HEK293 (cell line): ENCODE measurements at regions not wholly inside any gene's neighbourhood (a gene's known extent, or its start where the extent isn't known, plus 50 kb on each side); places are given as distances from the start of the nearest gene placed in this dataset.

ENCODE experiments used
- CTCF ChIA-PET: fragments of 350-600 bp; formaldehyde crosslinking; extraction: SDS; loops from one replicate; lab custom pipeline; 2021; ENCODE audit warnings: antibody characterized with exemption; lab: Yijun Ruan, JAX
- POLR2A ChIA-PET: fragments of 300-600 bp; formaldehyde crosslinking; extraction: SDS; loops from one replicate; lab custom pipeline; 2020; ENCODE audit warnings: antibody characterized with exemption, inconsistent platforms; lab: Yijun Ruan, JAX
- H3K27ac ChIP-seq: fragments of 200-500 bp; sonication (Bioruptor generic); 2 replicates; pipeline ENCODE4 v1.5.1; 2014; ENCODE audit warnings: low read depth, low read length, control low read depth, inconsistent platforms; ENCODE audit errors: extremely low read depth
- H3K36me3 ChIP-seq, 2 experiments: fragments of 200-500 bp in 1 of 2; sonication (Bioruptor generic) in 1 of 2; 1 replicate in 1 of 2; 2 replicates in 1 of 2; pipeline ENCODE4 v1.5.1; 2014 to 2017; ENCODE audit warnings: inconsistent platforms in 2 of 2, low read length in 2 of 2; ENCODE audit not compliant: control insufficient read depth in 2 of 2, insufficient read depth in 1 of 2
- H3K4me1 ChIP-seq: fragments of 200-500 bp; sonication (Bioruptor generic); 2 replicates; pipeline ENCODE4 v1.5.1; 2014; ENCODE audit warnings: mild to moderate bottlenecking, low read length, inconsistent platforms; ENCODE audit not compliant: control insufficient read depth, insufficient read depth
- H3K4me3 ChIP-seq: 2 replicates; pipeline ENCODE4 v1.5.1; 2011; ENCODE audit warnings: low read depth, mild to moderate bottlenecking, control low read depth, low read length, moderate library complexity
- H3K9me3 ChIP-seq: fragments of 200-500 bp; sonication (Bioruptor generic); 2 replicates; pipeline ENCODE4 v1.5.1; 2014; ENCODE audit warnings: low read depth, low read length, inconsistent platforms; ENCODE audit not compliant: control insufficient read depth, insufficient read depth
- BCL11A ChIP-seq: fragments of 450-650 bp; formaldehyde crosslinking; IDR thresholded peaks from 2 replicates; pipeline ENCODE4 v1.5.1; 2016; ENCODE audit warnings: low read depth, missing biosample characterization, missing genetic modification characterization
- OSR2 ChIP-seq: fragments of 450-650 bp; formaldehyde crosslinking; IDR thresholded peaks from 2 replicates; pipeline ENCODE4 v1.5.1; 2016; ENCODE audit warnings: missing biosample characterization, missing genetic modification characterization
- SALL2 ChIP-seq: fragments of 450-650 bp; formaldehyde crosslinking; IDR thresholded peaks from 2 replicates; pipeline ENCODE4 v1.5.0; 2017; ENCODE audit warnings: missing biosample characterization, mild to moderate bottlenecking, missing genetic modification characterization, borderline replicate concordance
- SCRT2 ChIP-seq: fragments of 450-650 bp; formaldehyde crosslinking; IDR thresholded peaks from 2 replicates; pipeline ENCODE4 v1.5.1; 2016; ENCODE audit warnings: missing biosample characterization, missing genetic modification characterization
- SP7 ChIP-seq: fragments of 450-650 bp; formaldehyde crosslinking; IDR thresholded peaks from 2 replicates; pipeline ENCODE4 v1.5.1; 2016; ENCODE audit warnings: missing biosample characterization, missing genetic modification characterization
- ZNF112 ChIP-seq: fragments of 450-650 bp; formaldehyde crosslinking; IDR thresholded peaks from 2 replicates; pipeline ENCODE4 v1.5.0; 2017; ENCODE audit warnings: missing biosample characterization, missing genetic modification characterization
- ZNF155 ChIP-seq: fragments of 450-650 bp; formaldehyde crosslinking; IDR thresholded peaks from 2 replicates; pipeline ENCODE4 v1.5.1; 2016; ENCODE audit warnings: missing biosample characterization, missing genetic modification characterization
- ZNF157 ChIP-seq: fragments of 450-650 bp; formaldehyde crosslinking; IDR thresholded peaks from 2 replicates; pipeline ENCODE4 v1.5.1; 2016; ENCODE audit warnings: missing biosample characterization, missing genetic modification characterization
- ZNF24 ChIP-seq: fragments of 450-650 bp; formaldehyde crosslinking; IDR thresholded peaks from 2 replicates; pipeline ENCODE4 v1.5.1; 2016; ENCODE audit warnings: missing biosample characterization, missing genetic modification characterization
- ZNF292 ChIP-seq: fragments of 450-650 bp; formaldehyde crosslinking; IDR thresholded peaks from 2 replicates; pipeline ENCODE4 v1.5.1; 2016; ENCODE audit warnings: low read depth, missing biosample characterization, missing genetic modification characterization, borderline replicate concordance
- ZNF302 ChIP-seq: fragments of 450-650 bp; formaldehyde crosslinking; IDR thresholded peaks from 2 replicates; pipeline ENCODE4 v1.5.1; 2016; ENCODE audit warnings: missing biosample characterization, missing genetic modification characterization, low read depth
- ZNF416 ChIP-seq: fragments of 450-650 bp; formaldehyde crosslinking; IDR thresholded peaks from 2 replicates; pipeline ENCODE4 v1.5.1; 2016; ENCODE audit warnings: missing biosample characterization, missing genetic modification characterization
- ZNF561 ChIP-seq: fragments of 450-650 bp; IDR thresholded peaks from 2 replicates; pipeline ENCODE4 v1.5.1; 2018; ENCODE audit warnings: missing biosample characterization, missing genetic modification characterization, borderline replicate concordance
- ZNF596 ChIP-seq: fragments of 450-650 bp; IDR thresholded peaks from 2 replicates; pipeline ENCODE4 v1.5.0; 2018; ENCODE audit warnings: missing biosample characterization, mild to moderate bottlenecking, missing genetic modification characterization, moderate library complexity
- ZNF600 ChIP-seq: fragments of 450-650 bp; formaldehyde crosslinking; IDR thresholded peaks from 2 replicates; pipeline ENCODE4 v1.5.1; 2016; ENCODE audit warnings: missing biosample characterization, missing genetic modification characterization
- ZNF623 ChIP-seq: fragments of 450-650 bp; formaldehyde crosslinking; IDR thresholded peaks from 2 replicates; pipeline ENCODE4 v1.5.1; 2016; ENCODE audit warnings: missing biosample characterization, missing genetic modification characterization
- ZNF626 ChIP-seq: fragments of 450-650 bp; sonication (Bioruptor Pico); formaldehyde crosslinking; IDR thresholded peaks from 2 replicates; pipeline ENCODE4 v1.5.1; 2018; ENCODE audit warnings: missing biosample characterization, missing genetic modification characterization, inconsistent platforms
- ZNF707 ChIP-seq: fragments of 450-650 bp; formaldehyde crosslinking; IDR thresholded peaks from 2 replicates; pipeline ENCODE4 v1.5.1; 2016; ENCODE audit warnings: missing biosample characterization, missing genetic modification characterization
- ZNF747 ChIP-seq: fragments of 450-650 bp; formaldehyde crosslinking; IDR thresholded peaks from 2 replicates; pipeline ENCODE4 v1.5.1; 2016; ENCODE audit warnings: missing biosample characterization, missing genetic modification characterization
- ZSCAN23 ChIP-seq: fragments of 450-650 bp; formaldehyde crosslinking; IDR thresholded peaks from 2 replicates; pipeline ENCODE4 v1.5.1; 2016; ENCODE audit warnings: missing biosample characterization, missing genetic modification characterization
- ZXDB ChIP-seq: fragments of 450-650 bp; formaldehyde crosslinking; IDR thresholded peaks from 2 replicates; pipeline ENCODE4 v1.5.1; 2016; ENCODE audit warnings: missing biosample characterization, missing genetic modification characterization
- TF ChIP-seq, protein P1 (sequence below): fragments of 450-650 bp; formaldehyde crosslinking; IDR thresholded peaks from 2 replicates; pipeline ENCODE4 v1.5.1; 2017; ENCODE audit warnings: missing biosample characterization, missing genetic modification characterization
- TF ChIP-seq, protein P2 (sequence below): fragments of 450-650 bp; formaldehyde crosslinking; IDR thresholded peaks from 2 replicates; pipeline ENCODE4 v1.5.1; 2016; ENCODE audit warnings: missing biosample characterization, missing genetic modification characterization
- TF ChIP-seq, protein P3 (sequence below): fragments of 450-650 bp; formaldehyde crosslinking; IDR thresholded peaks from 2 replicates; pipeline ENCODE4 v1.5.1; 2017; ENCODE audit warnings: missing biosample characterization, mild to moderate bottlenecking, missing genetic modification characterization, moderate library complexity

DNA sequence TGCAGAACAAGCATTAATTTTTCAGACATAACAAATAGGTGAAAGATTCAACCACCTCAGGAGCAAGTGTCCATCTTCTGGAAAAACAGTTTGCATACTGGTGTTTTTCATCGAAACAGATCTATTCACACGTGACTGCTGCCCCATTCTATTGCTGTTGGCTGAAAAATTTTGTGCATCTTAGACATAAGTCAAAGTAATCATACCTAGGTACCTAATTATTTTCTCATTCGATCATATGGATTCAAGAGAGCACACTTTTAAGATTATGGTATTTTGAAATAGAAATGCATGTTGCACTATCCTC is 72.9 kb upstream of the CDH6 start:
- POLR2A ChIA-PET = no interaction called here

DNA sequence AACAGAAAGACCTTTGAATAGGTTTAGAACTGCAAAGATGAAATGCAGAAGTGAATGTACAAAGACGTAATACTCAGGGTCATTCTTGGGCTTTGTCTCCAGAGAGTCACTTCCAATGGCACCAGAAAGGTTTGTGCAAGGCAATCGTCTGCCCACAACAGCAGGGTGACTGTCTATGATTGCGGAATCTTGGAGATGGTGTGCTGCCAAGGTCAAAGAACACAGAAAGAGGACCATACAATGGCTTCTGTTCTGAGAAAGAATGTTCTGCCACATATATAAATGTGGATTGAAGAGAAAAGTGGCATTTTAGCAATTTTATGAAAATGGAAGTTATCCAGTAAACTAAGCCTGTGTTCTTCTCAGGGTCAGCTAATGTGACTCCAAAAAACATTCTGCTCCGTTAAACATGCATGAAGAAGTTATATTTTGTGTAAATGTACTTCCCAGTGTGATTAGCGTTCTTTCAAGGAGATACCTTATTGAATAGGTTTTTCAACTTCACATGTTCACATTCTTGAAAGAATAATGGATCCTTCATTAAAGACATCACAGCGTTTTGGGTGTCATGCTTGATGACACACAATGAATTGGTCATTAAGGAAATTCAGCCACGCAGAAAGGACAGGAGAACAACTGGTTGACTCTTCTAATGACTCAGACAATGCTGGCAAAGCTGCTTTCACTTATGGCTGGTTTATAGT is 73.4 kb upstream of the CDH6 start:
- no peaks in the 10 kb centered on the region for H3K9me3 ChIP-seq
- no peak for TF ChIP-seq SCRT2 (tag by site-specific recombination)
- TF ChIP-seq, protein P1, sequence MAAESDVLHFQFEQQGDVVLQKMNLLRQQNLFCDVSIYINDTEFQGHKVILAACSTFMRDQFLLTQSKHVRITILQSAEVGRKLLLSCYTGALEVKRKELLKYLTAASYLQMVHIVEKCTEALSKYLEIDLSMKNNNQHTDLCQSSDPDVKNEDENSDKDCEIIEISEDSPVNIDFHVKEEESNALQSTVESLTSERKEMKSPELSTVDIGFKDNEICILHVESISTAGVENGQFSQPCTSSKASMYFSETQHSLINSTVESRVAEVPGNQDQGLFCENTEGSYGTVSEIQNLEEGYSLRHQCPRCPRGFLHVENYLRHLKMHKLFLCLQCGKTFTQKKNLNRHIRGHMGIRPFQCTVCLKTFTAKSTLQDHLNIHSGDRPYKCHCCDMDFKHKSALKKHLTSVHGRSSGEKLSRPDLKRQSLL (tag by site-specific recombination) = no peak
- no peak for TF ChIP-seq BCL11A (tag by site-specific recombination)
- TF ChIP-seq ZXDB (tag by site-specific recombination) = no peak
- TF ChIP-seq ZNF302 (tag by site-specific recombination) = no peak
- TF ChIP-seq ZNF416 (tag by site-specific recombination) = no peak
- no peak for TF ChIP-seq OSR2
- TF ChIP-seq ZNF24 = no peak
- no peak for TF ChIP-seq ZNF626
- TF ChIP-seq ZNF292 (tag by site-specific recombination) = no peak
- no peak for TF ChIP-seq ZNF112 (tag by site-specific recombination)
- no peak for TF ChIP-seq ZNF600 (tag by site-specific recombination)
- TF ChIP-seq ZNF561 (tag by site-specific recombination) = no peak
- TF ChIP-seq ZNF157 = no peak
- TF ChIP-seq, protein P2, sequence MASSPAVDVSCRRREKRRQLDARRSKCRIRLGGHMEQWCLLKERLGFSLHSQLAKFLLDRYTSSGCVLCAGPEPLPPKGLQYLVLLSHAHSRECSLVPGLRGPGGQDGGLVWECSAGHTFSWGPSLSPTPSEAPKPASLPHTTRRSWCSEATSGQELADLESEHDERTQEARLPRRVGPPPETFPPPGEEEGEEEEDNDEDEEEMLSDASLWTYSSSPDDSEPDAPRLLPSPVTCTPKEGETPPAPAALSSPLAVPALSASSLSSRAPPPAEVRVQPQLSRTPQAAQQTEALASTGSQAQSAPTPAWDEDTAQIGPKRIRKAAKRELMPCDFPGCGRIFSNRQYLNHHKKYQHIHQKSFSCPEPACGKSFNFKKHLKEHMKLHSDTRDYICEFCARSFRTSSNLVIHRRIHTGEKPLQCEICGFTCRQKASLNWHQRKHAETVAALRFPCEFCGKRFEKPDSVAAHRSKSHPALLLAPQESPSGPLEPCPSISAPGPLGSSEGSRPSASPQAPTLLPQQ = no peak
- no peak for TF ChIP-seq ZNF155 (tag by site-specific recombination)
- TF ChIP-seq SP7 (tag by site-specific recombination) = no peak
- TF ChIP-seq ZNF747 (tag by site-specific recombination) = no peak
- no peak for TF ChIP-seq ZNF707 (tag by site-specific recombination)
- ChIA-PET POLR2A (no interaction called here), CTCF (interaction anchor here (0.7 kb wide), 1 partner anchor 67 kb away, joined by 3 read pairs; no protein-coding TSS in a partner anchor)
- no peaks in the 10 kb centered on the region for H3K36me3 ChIP-seq
- H3K4me1 ChIP-seq = no peaks in the 10 kb centered on the region
- no peak overlapping the region for H3K4me3 ChIP-seq
- no peak overlapping the region for H3K27ac ChIP-seq

More for the DNA sequence above, 72.9 kb upstream of the CDH6 start:
- CTCF ChIA-PET = interaction anchor here (0.7 kb wide), 1 partner anchor 66 kb away, joined by 3 read pairs; no protein-coding TSS in a partner anchor
- no peaks in the 10 kb centered on the region for H3K36me3 ChIP-seq
- H3K27ac ChIP-seq = no peak overlapping the region
- H3K4me1 ChIP-seq = no peaks in the 10 kb centered on the region
- TF ChIP-seq ZNF596 (tag by site-specific recombination) (no peak), OSR2 (no peak), ZSCAN23 (tag by site-specific recombination) (no peak), ZNF623 (tag by site-specific recombination) (no peak), SALL2 (tag by site-specific recombination) (no peak)
- TF ChIP-seq, protein P3, sequence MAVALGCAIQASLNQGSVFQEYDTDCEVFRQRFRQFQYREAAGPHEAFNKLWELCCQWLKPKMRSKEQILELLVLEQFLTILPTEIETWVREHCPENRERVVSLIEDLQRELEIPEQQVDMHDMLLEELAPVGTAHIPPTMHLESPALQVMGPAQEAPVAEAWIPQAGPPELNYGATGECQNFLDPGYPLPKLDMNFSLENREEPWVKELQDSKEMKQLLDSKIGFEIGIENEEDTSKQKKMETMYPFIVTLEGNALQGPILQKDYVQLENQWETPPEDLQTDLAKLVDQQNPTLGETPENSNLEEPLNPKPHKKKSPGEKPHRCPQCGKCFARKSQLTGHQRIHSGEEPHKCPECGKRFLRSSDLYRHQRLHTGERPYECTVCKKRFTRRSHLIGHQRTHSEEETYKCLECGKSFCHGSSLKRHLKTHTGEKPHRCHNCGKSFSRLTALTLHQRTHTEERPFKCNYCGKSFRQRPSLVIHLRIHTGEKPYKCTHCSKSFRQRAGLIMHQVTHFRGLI (tag by site-specific recombination) = no peak
- H3K4me3 ChIP-seq = no peak overlapping the region
- no peaks in the 10 kb centered on the region for H3K9me3 ChIP-seq
